ENCODE measurements at regions not wholly inside any gene's neighbourhood (a gene's known extent, or its start where the extent isn't known, plus 50 kb on each side); places are given as distances from the start of the nearest gene placed in this dataset.

GRCh38 chr5:91867799-91868198 lies 484.7 kb upstream of the ARRDC3 start:
- no peak for TF ChIP-seq CTCF (IDR thresholded peaks at IDR 0.05; ENCODE audit: low read depth, low read length)
- TF ChIP-seq EZH2phosphoT487 (IDR thresholded peaks at IDR 0.05; ENCODE audit: low read depth) = no peak

Measured in OCI-LY3 (cell line).